ENCODE measurements at regions not wholly inside any gene's neighbourhood (a gene's known extent, or its start where the extent isn't known, plus 50 kb on each side); places are given as distances from the start of the nearest gene placed in this dataset.

DNA sequence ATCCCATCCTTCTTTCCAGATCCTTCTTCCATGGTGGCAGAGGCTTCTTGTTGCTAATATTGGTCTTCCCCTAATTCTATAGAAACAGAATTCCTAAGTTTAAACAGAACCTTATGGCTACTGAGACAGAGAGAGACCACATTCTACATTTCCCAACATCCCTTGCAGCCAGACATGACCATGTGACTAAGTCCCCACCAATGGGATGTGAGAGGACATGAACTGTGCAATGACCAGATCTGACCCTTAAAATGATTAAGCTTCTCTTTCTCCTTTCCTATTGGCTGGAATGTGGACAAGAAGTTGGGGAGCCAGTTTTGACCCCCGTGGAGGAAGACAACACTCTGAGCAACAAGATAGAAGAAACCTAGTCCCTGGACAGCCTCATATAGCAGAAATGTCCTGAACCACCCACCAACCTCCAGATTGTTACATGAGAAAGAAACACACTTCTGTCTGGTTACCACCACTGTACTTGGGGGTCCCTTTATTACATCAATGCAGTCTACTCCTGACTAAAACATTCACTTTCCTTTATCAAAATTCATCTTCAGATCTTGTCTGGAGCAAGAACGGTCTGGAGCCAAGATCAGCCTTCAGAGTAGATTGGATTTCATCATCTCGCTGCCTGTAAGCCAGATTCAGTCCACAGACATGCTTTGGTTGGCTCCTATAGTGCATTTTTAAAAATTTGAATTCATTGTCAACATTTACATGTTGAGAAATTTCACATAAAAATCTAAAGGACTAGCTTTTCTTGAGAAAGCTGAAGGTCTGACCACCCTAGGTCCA, 183.9 kb downstream of the SHQ1 start:
- Histone ChIP-seq H3K27ac (no peak overlapping the region), H3K4me1 (replicated peaks; ENCODE audit: insufficient read depth) (peaks cover 14% of the 10 kb centered on the region), H3K4me3 (no peak overlapping the region), H3K27me3 (ENCODE audit: insufficient read depth, low read depth) (no peaks in the 10 kb centered on the region), H3K36me3 (ENCODE audit: low read depth) (no peaks in the 10 kb centered on the region), H3K4me2 (no peak overlapping the region), H3K9me2 (ENCODE audit: insufficient read depth) (no peaks in the 10 kb centered on the region), H3F3A (ENCODE audit: insufficient read depth, low read depth) (peaks cover 13% of the 10 kb centered on the region), H4K20me1 (ENCODE audit: insufficient read depth) (no peaks in the 10 kb centered on the region), H3K79me2 (ENCODE audit: low read depth) (no peaks in the 10 kb centered on the region), H3K9me3 (ENCODE audit: insufficient read depth, low read depth) (no peaks in the 10 kb centered on the region), H2AFZ (no peak overlapping the region)
- intact Hi-C loops (cut with micrococcal nuclease; ENCODE audit: unreplicated experiment): no loop called here
- CTCF ChIA-PET: no interaction called here
- no peak for DNase-seq
- POLR2A ChIA-PET (ENCODE audit: unreplicated experiment): no interaction called here
- no TSS peak for BruUV-seq (replicated peaks)
- TF ChIP-seq, protein P1, sequence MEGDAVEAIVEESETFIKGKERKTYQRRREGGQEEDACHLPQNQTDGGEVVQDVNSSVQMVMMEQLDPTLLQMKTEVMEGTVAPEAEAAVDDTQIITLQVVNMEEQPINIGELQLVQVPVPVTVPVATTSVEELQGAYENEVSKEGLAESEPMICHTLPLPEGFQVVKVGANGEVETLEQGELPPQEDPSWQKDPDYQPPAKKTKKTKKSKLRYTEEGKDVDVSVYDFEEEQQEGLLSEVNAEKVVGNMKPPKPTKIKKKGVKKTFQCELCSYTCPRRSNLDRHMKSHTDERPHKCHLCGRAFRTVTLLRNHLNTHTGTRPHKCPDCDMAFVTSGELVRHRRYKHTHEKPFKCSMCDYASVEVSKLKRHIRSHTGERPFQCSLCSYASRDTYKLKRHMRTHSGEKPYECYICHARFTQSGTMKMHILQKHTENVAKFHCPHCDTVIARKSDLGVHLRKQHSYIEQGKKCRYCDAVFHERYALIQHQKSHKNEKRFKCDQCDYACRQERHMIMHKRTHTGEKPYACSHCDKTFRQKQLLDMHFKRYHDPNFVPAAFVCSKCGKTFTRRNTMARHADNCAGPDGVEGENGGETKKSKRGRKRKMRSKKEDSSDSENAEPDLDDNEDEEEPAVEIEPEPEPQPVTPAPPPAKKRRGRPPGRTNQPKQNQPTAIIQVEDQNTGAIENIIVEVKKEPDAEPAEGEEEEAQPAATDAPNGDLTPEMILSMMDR (conservative IDR thresholded peaks at IDR 0.05): no peak
- TF ChIP-seq EZH2 (IDR thresholded peaks at IDR 0.05; ENCODE audit: low read depth): no peak

DNA sequence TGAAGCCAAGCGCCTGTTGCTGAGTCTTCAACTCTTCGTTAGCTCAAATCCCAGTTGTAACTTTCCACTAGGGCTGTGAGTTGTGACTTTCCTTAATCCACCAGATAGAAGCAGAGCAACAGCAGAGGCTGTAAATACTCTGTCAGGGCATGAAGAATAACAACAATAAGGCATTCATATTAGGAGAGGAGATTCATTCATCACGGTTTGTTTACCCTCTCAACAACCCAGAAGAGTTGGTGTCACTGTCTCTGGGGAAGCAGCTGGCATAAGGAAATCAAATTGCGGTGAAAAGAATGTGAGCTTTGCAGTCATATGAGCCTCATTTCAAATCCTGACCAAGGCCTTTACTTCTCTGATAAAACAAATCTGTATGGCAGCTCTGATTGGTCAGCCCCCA, 184.8 kb downstream of the SHQ1 start:
- no peak overlapping the region for H3K27ac ChIP-seq
- no TSS peak for BruUV-seq (replicated peaks)
- intact Hi-C loops (cut with micrococcal nuclease; ENCODE audit: unreplicated experiment): no loop called here
- no peak overlapping the region for H3K4me3 ChIP-seq
- peak in 1 of 2 experiments; percentile 37 for DNase-seq
- peaks cover 13% of the 10 kb centered on the region for H3F3A ChIP-seq (ENCODE audit: insufficient read depth, low read depth)
- H2AFZ ChIP-seq: no peak overlapping the region
- H3K27me3 ChIP-seq (ENCODE audit: insufficient read depth, low read depth): no peaks in the 10 kb centered on the region
- TF ChIP-seq EZH2 (IDR thresholded peaks at IDR 0.05; ENCODE audit: low read depth): no peak
- TF ChIP-seq, protein P1 (conservative IDR thresholded peaks at IDR 0.05): no peak
- ChIA-PET CTCF (no interaction called here), POLR2A (ENCODE audit: unreplicated experiment) (interaction anchor here (0.6 kb wide), 1 partner anchor 34 kb away, joined by 4 read pairs; no protein-coding TSS in a partner anchor)
- H3K9me2 ChIP-seq (ENCODE audit: insufficient read depth): no peaks in the 10 kb centered on the region
- no peaks in the 10 kb centered on the region for H3K36me3 ChIP-seq (ENCODE audit: low read depth)
- H4K20me1 ChIP-seq (ENCODE audit: insufficient read depth): no peaks in the 10 kb centered on the region
- H3K4me2 ChIP-seq: no peak overlapping the region
- H3K4me1 ChIP-seq (replicated peaks; ENCODE audit: insufficient read depth): peaks cover 14% of the 10 kb centered on the region
- H3K79me2 ChIP-seq (ENCODE audit: low read depth): no peaks in the 10 kb centered on the region
- H3K9me3 ChIP-seq (ENCODE audit: insufficient read depth, low read depth): no peaks in the 10 kb centered on the region

DNA sequence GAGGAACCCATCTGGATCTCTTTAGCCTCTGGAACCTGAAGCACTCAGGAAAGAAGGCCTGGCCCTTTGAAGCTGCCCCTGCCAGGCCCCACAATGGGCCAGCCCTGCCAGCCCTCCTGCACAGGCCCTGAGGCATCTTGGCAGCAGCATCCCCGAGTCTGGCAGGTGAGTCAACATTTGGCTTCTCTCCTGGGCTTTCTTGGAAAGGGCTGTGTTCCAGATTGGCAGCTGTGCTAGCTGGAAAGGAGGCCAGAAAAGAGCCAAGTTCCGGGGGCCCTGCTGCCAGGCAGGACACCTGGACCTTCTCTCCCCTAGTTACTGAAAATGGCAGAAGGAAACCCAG, 187.2 kb downstream of the SHQ1 start:
- intact Hi-C loops (cut with micrococcal nuclease; ENCODE audit: unreplicated experiment): loop anchor here (1.0 to 2.0 kb wide), 5 partner anchors 33 to 214 kb away; partner anchors contain the start of gene RYBP

More for the DNA sequence above, 187.2 kb downstream of the SHQ1 start:
- H3K9me3 ChIP-seq (ENCODE audit: insufficient read depth, low read depth): no peaks in the 10 kb centered on the region
- no peaks in the 10 kb centered on the region for H3K9me2 ChIP-seq (ENCODE audit: insufficient read depth)
- no peaks in the 10 kb centered on the region for H3K27me3 ChIP-seq (ENCODE audit: insufficient read depth, low read depth)
- TF ChIP-seq EZH2 (IDR thresholded peaks at IDR 0.05; ENCODE audit: low read depth): no peak
- TF ChIP-seq, protein P1 (conservative IDR thresholded peaks at IDR 0.05): no peak
- no peak overlapping the region for H2AFZ ChIP-seq
- peak overlapping the region; percentile 27; the same call in 1 of the 2 replicates for H3K4me2 ChIP-seq
- H3K79me2 ChIP-seq (ENCODE audit: low read depth): no peaks in the 10 kb centered on the region
- peaks cover 14% of the 10 kb centered on the region for H3K4me1 ChIP-seq (replicated peaks; ENCODE audit: insufficient read depth)
- H4K20me1 ChIP-seq (ENCODE audit: insufficient read depth): no peaks in the 10 kb centered on the region
- ChIA-PET POLR2A (ENCODE audit: unreplicated experiment) (no interaction called here), CTCF (no interaction called here)
- DNase-seq: peak; percentile 82 to 95
- H3K27ac ChIP-seq: no peak overlapping the region
- peaks cover 13% of the 10 kb centered on the region for H3F3A ChIP-seq (ENCODE audit: insufficient read depth, low read depth)
- no TSS peak for BruUV-seq (replicated peaks)
- no peaks in the 10 kb centered on the region for H3K36me3 ChIP-seq (ENCODE audit: low read depth)
- no peak overlapping the region for H3K4me3 ChIP-seq
